GM18511 (cell line): ENCODE measurements at regions not wholly inside any gene's neighbourhood (a gene's known extent, or its start where the extent isn't known, plus 50 kb on each side); places are given as distances from the start of the nearest gene placed in this dataset.

ENCODE experiments used
- ATAC-seq: cut with Tn5 transposase; IDR thresholded peaks from one replicate; pipeline ENCODE4 v1.9.1; 2021; ENCODE audit warnings: mild to moderate bottlenecking, moderate library complexity; ENCODE audit not compliant: unreplicated experiment

- ATAC-seq, result no peak
These were observed 733.7 kb upstream of the POU3F3 start for GRCh38 chr2:104120171-104120570.

- ATAC-seq, result no peak
These were observed 728.8 kb upstream of the POU3F3 start for GRCh38 chr2:104125096-104125495.

- ATAC-seq, result no peak
These were observed 726.7 kb upstream of the POU3F3 start for GRCh38 chr2:104127049-104127770.

GRCh38 chr2:104140361-104140760 lies 713.6 kb upstream of the POU3F3 start:
- no peak for ATAC-seq

- ATAC-seq, result no peak
These were observed 695.7 kb upstream of the POU3F3 start for GRCh38 chr2:104158191-104158590.

- ATAC-seq, result no peak
These were observed 690.2 kb upstream of the POU3F3 start for GRCh38 chr2:104163611-104164130.

- no peak for ATAC-seq
These were observed 689.1 kb upstream of the POU3F3 start for GRCh38 chr2:104164721-104165252.

GRCh38 chr2:104177179-104177578 lies 676.7 kb upstream of the POU3F3 start:
- ATAC-seq, result no peak

- ATAC-seq, result no peak
These were observed 674.3 kb upstream of the POU3F3 start for GRCh38 chr2:104179644-104180043.

GRCh38 chr2:104200533-104201168 lies 653.3 kb upstream of the POU3F3 start:
- ATAC-seq, result no peak

GRCh38 chr2:104213758-104214157 lies 640.2 kb upstream of the POU3F3 start:
- no peak for ATAC-seq

- ATAC-seq, result no peak
These were observed 638.4 kb upstream of the POU3F3 start for GRCh38 chr2:104215269-104216161.

- no peak for ATAC-seq
These were observed 620.3 kb upstream of the POU3F3 start for GRCh38 chr2:104233591-104233990.

- ATAC-seq, result no peak
These were observed 617.4 kb upstream of the POU3F3 start for GRCh38 chr2:104236491-104236890.

- ATAC-seq, result no peak
These were observed 612.9 kb upstream of the POU3F3 start for GRCh38 chr2:104240984-104241383.

- ATAC-seq, result no peak
These were observed 604.3 kb upstream of the POU3F3 start for GRCh38 chr2:104249629-104250028.

GRCh38 chr2:104250635-104251034 lies 603.3 kb upstream of the POU3F3 start:
- ATAC-seq, result no peak

GRCh38 chr2:104254017-104254416 lies 599.9 kb upstream of the POU3F3 start:
- ATAC-seq, result no peak

- no peak for ATAC-seq
These were observed 591.2 kb upstream of the POU3F3 start for GRCh38 chr2:104262714-104263113.

- ATAC-seq, result no peak
These were observed 574.3 kb upstream of the POU3F3 start for GRCh38 chr2:104279646-104280045.

GRCh38 chr2:104280216-104280615 lies 573.7 kb upstream of the POU3F3 start:
- no peak for ATAC-seq
